ENCODE measurements at regions not wholly inside any gene's neighbourhood (a gene's known extent, or its start where the extent isn't known, plus 50 kb on each side); places are given as distances from the start of the nearest gene placed in this dataset.
A peak's percentile ranks its signal among the peaks of the same experiment; 100 is the strongest.

DNA sequence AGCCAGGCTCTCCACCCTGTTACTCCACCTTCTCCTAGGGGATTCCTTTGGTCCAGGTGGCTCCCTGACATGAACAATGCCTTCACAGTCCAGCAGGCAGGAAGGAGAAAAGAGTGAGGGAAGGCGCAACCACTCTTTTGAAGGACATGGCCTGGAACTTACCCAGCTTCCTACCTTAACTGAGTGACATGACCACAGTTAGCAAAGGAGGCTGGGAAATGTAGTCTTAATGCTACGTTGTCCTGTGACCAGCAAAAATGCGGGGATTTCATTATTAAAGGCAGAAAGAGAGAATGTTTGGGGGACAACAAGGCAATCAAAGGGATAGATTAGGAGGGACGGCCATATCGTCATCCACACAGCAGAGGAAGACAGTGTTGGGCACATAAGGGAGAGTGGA, 100.3 kb upstream of the ERCC6L2 start:
- DNase-seq = no peak
- ChIA-PET CTCF (no interaction called here), POLR2A (no interaction called here)
- Mint-ChIP-seq H3K9me3 (no peaks in the 10 kb centered on the region), H3K27ac (no peak overlapping the region), H3K4me3 (no peak overlapping the region), H3K4me1 (ENCODE audit: low read depth) (peaks cover 15% of the 10 kb centered on the region), H3K36me3 (ENCODE audit: low read depth) (no peaks in the 10 kb centered on the region), H3K27me3 (peaks cover 6% of the 10 kb centered on the region)
- intact Hi-C loops (cut with micrococcal nuclease) = no loop called here
- no peak for ATAC-seq
- TF ChIP-seq, protein P1, sequence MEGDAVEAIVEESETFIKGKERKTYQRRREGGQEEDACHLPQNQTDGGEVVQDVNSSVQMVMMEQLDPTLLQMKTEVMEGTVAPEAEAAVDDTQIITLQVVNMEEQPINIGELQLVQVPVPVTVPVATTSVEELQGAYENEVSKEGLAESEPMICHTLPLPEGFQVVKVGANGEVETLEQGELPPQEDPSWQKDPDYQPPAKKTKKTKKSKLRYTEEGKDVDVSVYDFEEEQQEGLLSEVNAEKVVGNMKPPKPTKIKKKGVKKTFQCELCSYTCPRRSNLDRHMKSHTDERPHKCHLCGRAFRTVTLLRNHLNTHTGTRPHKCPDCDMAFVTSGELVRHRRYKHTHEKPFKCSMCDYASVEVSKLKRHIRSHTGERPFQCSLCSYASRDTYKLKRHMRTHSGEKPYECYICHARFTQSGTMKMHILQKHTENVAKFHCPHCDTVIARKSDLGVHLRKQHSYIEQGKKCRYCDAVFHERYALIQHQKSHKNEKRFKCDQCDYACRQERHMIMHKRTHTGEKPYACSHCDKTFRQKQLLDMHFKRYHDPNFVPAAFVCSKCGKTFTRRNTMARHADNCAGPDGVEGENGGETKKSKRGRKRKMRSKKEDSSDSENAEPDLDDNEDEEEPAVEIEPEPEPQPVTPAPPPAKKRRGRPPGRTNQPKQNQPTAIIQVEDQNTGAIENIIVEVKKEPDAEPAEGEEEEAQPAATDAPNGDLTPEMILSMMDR (IDR thresholded peaks at IDR 0.05) = no peak

DNA sequence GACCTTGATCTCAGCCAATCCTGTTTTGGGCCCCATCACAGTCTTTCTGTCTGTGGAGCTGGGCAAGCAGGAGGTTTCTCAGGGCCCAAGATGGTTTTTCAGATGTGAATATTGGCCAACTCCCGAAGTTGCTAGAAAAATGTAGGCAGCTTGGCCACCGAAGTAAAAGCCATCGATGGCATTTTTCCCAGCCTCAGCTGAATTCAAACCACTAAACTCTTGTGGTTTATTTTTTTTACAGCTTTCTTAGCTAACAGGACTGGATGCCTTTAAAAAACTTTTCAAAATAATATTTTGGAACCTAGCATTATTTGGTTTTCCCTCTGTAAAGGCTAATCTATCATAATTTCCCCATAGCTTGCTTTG, 102.5 kb upstream of the ERCC6L2 start:
- POLR2A ChIA-PET = interaction anchor here (0.9 kb wide), 1 partner anchor 14 kb away, joined by 3 read pairs; no protein-coding TSS in a partner anchor
- Mint-ChIP-seq H3K27ac (peak overlapping the region; percentile 67), H3K9me3 (no peaks in the 10 kb centered on the region), H3K4me1 (ENCODE audit: low read depth) (peaks cover 15% of the 10 kb centered on the region), H3K36me3 (ENCODE audit: low read depth) (no peaks in the 10 kb centered on the region), H3K27me3 (peaks cover 7% of the 10 kb centered on the region), H3K4me3 (peak overlapping the region; percentile 54)
- no peak for DNase-seq
- no peak for ATAC-seq
- intact Hi-C loops (cut with micrococcal nuclease) = no loop called here
- TF ChIP-seq, protein P1 (IDR thresholded peaks at IDR 0.05) = no peak
- CTCF ChIA-PET = interaction anchor here (1.5 to 1.7 kb wide), 2 partner anchors 13 to 37 kb away, joined by 3 read pairs; no protein-coding TSS in a partner anchor

DNA sequence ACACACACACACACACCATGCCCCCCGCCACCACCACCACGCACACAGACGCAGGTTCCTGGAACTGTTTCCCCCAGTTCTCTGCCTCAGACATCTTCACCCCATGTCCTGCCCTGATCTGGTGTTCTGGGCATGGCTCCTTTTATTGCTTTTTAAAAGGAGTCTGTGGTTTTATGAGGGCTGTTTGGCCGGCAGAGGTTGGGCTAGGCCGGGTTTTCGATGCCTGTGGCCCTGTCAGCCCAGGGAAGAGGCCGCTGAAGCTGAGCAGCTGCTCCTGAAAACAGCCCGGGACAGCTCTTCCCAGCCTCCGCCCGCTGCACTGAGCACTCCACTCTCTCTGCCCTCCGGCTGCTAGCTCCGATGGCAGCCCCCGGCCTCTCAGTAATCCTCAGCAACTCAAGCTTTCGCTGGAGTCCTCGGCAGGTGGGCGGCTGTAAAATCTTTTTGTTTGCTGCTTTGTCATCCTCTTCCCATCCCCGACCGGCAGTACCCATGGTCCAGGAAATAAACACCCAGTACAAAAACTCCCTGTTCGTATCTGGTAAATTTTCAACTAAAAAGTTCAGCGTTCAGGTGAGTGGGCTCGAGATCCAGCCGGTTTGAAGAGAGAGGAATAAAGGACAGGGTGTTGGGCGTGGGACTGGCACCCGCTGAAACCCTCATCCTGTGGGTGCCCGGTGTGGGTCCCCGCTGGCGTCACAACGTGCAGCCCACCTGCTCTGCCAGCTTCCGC, 103.0 kb upstream of the ERCC6L2 start:
- peak; percentile 42 for DNase-seq
- ChIA-PET CTCF (interaction anchor here (1.5 to 1.7 kb wide), 2 partner anchors 13 to 36 kb away, joined by 3 read pairs; no protein-coding TSS in a partner anchor), POLR2A (interaction anchor here (0.9 kb wide), 1 partner anchor 13 kb away, joined by 3 read pairs; no protein-coding TSS in a partner anchor)
- TF ChIP-seq, protein P1 (IDR thresholded peaks at IDR 0.05) = no peak
- Mint-ChIP-seq H3K9me3 (no peaks in the 10 kb centered on the region), H3K4me1 (ENCODE audit: low read depth) (peaks cover 15% of the 10 kb centered on the region), H3K4me3 (peak overlapping the region; percentile 54), H3K36me3 (ENCODE audit: low read depth) (no peaks in the 10 kb centered on the region), H3K27me3 (peaks cover 7% of the 10 kb centered on the region), H3K27ac (peak overlapping the region; percentile 67)
- intact Hi-C loops (cut with micrococcal nuclease) = no loop called here
- peak; percentile 70 for ATAC-seq

DNA sequence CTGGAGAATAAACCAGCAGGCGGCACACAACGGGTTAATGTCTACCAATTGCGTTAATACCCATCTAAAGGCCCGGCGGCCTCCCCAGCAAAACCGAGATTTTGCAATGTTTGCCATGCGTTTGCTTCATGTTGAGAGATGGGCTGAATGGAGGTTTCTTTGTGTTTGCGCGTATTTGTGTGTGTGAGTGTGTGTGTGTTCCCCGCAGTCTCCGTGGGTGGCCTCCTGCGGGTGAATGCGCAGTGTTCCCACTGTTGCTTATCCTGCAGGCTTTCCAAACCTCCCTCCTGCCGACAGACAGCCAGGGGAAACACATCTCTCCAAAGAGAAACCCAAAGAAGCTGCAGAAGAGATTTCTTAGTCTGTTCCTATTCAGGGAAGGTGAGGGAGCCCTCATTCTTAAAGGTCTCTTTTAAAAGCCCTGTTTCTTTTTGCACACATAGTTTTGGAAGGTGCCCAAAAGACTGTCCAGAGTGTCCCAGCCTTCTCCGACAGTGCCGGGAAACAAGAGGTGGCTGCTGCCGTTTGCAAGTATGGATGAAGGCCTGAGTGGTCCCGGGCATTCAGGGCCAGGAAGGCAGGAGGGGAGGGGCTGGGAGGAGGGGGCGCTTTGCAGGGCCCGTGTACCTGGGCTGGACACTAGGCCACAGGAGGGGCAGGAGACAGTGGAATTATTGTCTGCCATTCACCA, 103.8 kb upstream of the ERCC6L2 start:
- Mint-ChIP-seq H3K4me1 (ENCODE audit: low read depth) (peaks cover 15% of the 10 kb centered on the region), H3K27ac (no peak overlapping the region), H3K4me3 (no peak overlapping the region), H3K36me3 (ENCODE audit: low read depth) (no peaks in the 10 kb centered on the region), H3K9me3 (no peaks in the 10 kb centered on the region), H3K27me3 (peaks cover 7% of the 10 kb centered on the region)
- ChIA-PET CTCF (interaction anchor here (1.0 to 2.3 kb wide), 3 partner anchors 33 to 38 kb away, joined by 3 to 7 read pairs (median 4); no protein-coding TSS in a partner anchor), POLR2A (interaction anchor here (0.9 kb wide), 1 partner anchor 12 kb away, joined by 3 read pairs; no protein-coding TSS in a partner anchor)
- intact Hi-C loops (cut with micrococcal nuclease) = no loop called here
- TF ChIP-seq, protein P1 (IDR thresholded peaks at IDR 0.05) = no peak
- no peak for DNase-seq
- ATAC-seq = no peak
